CD4-positive, alpha-beta memory T cell (primary cell): ENCODE measurements at regions not wholly inside any gene's neighbourhood (a gene's known extent, or its start where the extent isn't known, plus 50 kb on each side); places are given as distances from the start of the nearest gene placed in this dataset.

Experiments used
- CTCF ChIA-PET: fragments of 350-600 bp; sonication (Branson Sonifier 250); formaldehyde crosslinking; loops from one replicate; lab custom pipeline; 2021; ENCODE audit warnings: inconsistent platforms; ENCODE audit not compliant: partially characterized antibody; lab: Charles Lee
- POLR2A ChIA-PET: fragments of 350-600 bp; sonication (Branson Sonifier 250); formaldehyde crosslinking; loops from one replicate; lab custom pipeline; 2021; ENCODE audit not compliant: partially characterized antibody; lab: Charles Lee
- DNase-seq, 5 donors: peaks; one replicate each; pipeline versions ENCODE4 v3.0.0 to v3.0.0-alpha.2; 2020 to 2022; ENCODE audit warnings: mixed read lengths in 1 of 5
- H3K27ac ChIP-seq: one replicate; pipeline ENCODE4 v1.7.0; 2013; ENCODE audit warnings: low read depth, low read length
- H3K27me3 ChIP-seq: 2 replicates; pipeline ENCODE4 v1.7.0; 2013; ENCODE audit warnings: mild to moderate bottlenecking, low read length, moderate library complexity; ENCODE audit not compliant: insufficient read depth
- H3K36me3 ChIP-seq: 2 replicates; pipeline ENCODE4 v1.7.0; 2013; ENCODE audit warnings: mild to moderate bottlenecking, low read length, moderate library complexity; ENCODE audit not compliant: insufficient read depth
- H3K4me1 ChIP-seq: 2 replicates; pipeline ENCODE4 v1.7.0; 2013; ENCODE audit warnings: mild to moderate bottlenecking, low read length, moderate library complexity; ENCODE audit not compliant: insufficient read depth
- H3K4me3 ChIP-seq, 2 donors: one replicate each; pipeline ENCODE4 v1.7.0; 2013; ENCODE audit warnings: low read length in 2 of 2, mild to moderate bottlenecking in 1 of 2
- H3K9me3 ChIP-seq, 2 donors: one replicate each; pipeline ENCODE4 v1.7.0; 2013; ENCODE audit warnings: low read length in 2 of 2, control low read depth in 1 of 2; ENCODE audit not compliant: control insufficient read depth in 1 of 2
- H3K27ac Mint-ChIP-seq, 7 donors: one replicate each; pipeline ENCODE4 v1.8.0; 2020 to 2021; ENCODE audit warnings: mixed read lengths in 7 of 7, mild to moderate bottlenecking in 6 of 7, inconsistent platforms in 3 of 7, moderate library complexity in 3 of 7
- H3K27me3 Mint-ChIP-seq, 2 donors: one replicate each; pipeline ENCODE4 v1.8.0; 2020 to 2021; ENCODE audit warnings: mixed read lengths in 2 of 2
- H3K36me3 Mint-ChIP-seq, 2 donors: one replicate each; pipeline ENCODE4 v1.8.0; 2020 to 2021; ENCODE audit warnings: mixed read lengths in 2 of 2, inconsistent platforms in 1 of 2, mild to moderate bottlenecking in 1 of 2
- H3K4me1 Mint-ChIP-seq, 4 donors: one replicate each; pipeline ENCODE4 v1.8.0; 2020 to 2021; ENCODE audit warnings: mixed read lengths in 4 of 4, mild to moderate bottlenecking in 1 of 4
- H3K4me3 Mint-ChIP-seq, 8 donors: one replicate each; pipeline ENCODE4 v1.8.0; 2020 to 2021; ENCODE audit warnings: mixed read lengths in 8 of 8, mild to moderate bottlenecking in 7 of 8, moderate library complexity in 6 of 8, inconsistent platforms in 3 of 8
- H3K9me3 Mint-ChIP-seq, 8 donors: one replicate each; pipeline ENCODE4 v1.8.0; 2020 to 2021; ENCODE audit warnings: mixed read lengths in 8 of 8, mild to moderate bottlenecking in 5 of 8, inconsistent platforms in 3 of 8, moderate library complexity in 1 of 8
- intact Hi-C: fragments of 100-400 bp; cut with micrococcal nuclease; formaldehyde crosslinking; loops from one replicate; pipeline ENCODE4 v1.15.1; 2023

- CTCF ChIA-PET = no interaction called here
- H3K27me3 ChIP-seq = no peaks in the 10 kb centered on the region
- Mint-ChIP-seq H3K27ac (no peak overlapping the region), H3K4me1 (no peaks in the 10 kb centered on the region), H3K4me3 (no peak overlapping the region), H3K27me3 (no peaks in the 10 kb centered on the region), H3K36me3 (no peaks in the 10 kb centered on the region), H3K9me3 (peaks cover 0 to 12% (median 1%) of the 10 kb centered on the region in 8 donors)
- DNase-seq = no peak
- H3K4me1 ChIP-seq = no peaks in the 10 kb centered on the region
- H3K36me3 ChIP-seq = no peaks in the 10 kb centered on the region
- POLR2A ChIA-PET = no interaction called here
- intact Hi-C loops = no loop called here
- H3K4me3 ChIP-seq = no peak overlapping the region
- no peaks in the 10 kb centered on the region for H3K9me3 ChIP-seq
- H3K27ac ChIP-seq = no peak overlapping the region
These were observed 366.7 kb downstream of the GABRG2 start for GRCh38 chr5:162434281-162434680.

- no peak overlapping the region for H3K27ac Mint-ChIP-seq
- H3K4me3 Mint-ChIP-seq = no peak overlapping the region
- ChIA-PET POLR2A (no interaction called here), CTCF (no interaction called here)
- intact Hi-C loops = no loop called here
- no peaks in the 10 kb centered on the region for H3K4me1 Mint-ChIP-seq
- DNase-seq = no peak
- H3K27ac ChIP-seq = no peak overlapping the region
- no peaks in the 10 kb centered on the region for H3K4me1 ChIP-seq
- no peaks in the 10 kb centered on the region for H3K27me3 Mint-ChIP-seq
- no peaks in the 10 kb centered on the region for H3K36me3 Mint-ChIP-seq
- peaks cover 0 to 14% (median 2%) of the 10 kb centered on the region in 8 donors for H3K9me3 Mint-ChIP-seq
- H3K27me3 ChIP-seq = no peaks in the 10 kb centered on the region
- no peaks in the 10 kb centered on the region for H3K9me3 ChIP-seq
- no peaks in the 10 kb centered on the region for H3K36me3 ChIP-seq
- no peak overlapping the region for H3K4me3 ChIP-seq
These were observed 368.5 kb downstream of the GABRG2 start for GRCh38 chr5:162436055-162436454.

GRCh38 chr5:162444129-162444762 is 376.7 kb downstream of the GABRG2 start:
- Mint-ChIP-seq H3K4me1 (no peaks in the 10 kb centered on the region), H3K9me3 (peaks cover 0 to 9% (median 2%) of the 10 kb centered on the region in 8 donors), H3K4me3 (no peak overlapping the region), H3K27me3 (no peaks in the 10 kb centered on the region), H3K36me3 (no peaks in the 10 kb centered on the region), H3K27ac (no peak overlapping the region)
- no peaks in the 10 kb centered on the region for H3K36me3 ChIP-seq
- intact Hi-C loops = no loop called here
- DNase-seq = no peak
- H3K27ac ChIP-seq = no peak overlapping the region
- ChIA-PET POLR2A (no interaction called here), CTCF (no interaction called here)
- no peak overlapping the region for H3K4me3 ChIP-seq
- H3K27me3 ChIP-seq = no peaks in the 10 kb centered on the region
- H3K4me1 ChIP-seq = no peaks in the 10 kb centered on the region
- no peaks in the 10 kb centered on the region for H3K9me3 ChIP-seq

GRCh38 chr5:162456086-162456485 is 388.5 kb downstream of the GABRG2 start:
- intact Hi-C loops = no loop called here
- Histone ChIP-seq H3K36me3 (no peaks in the 10 kb centered on the region), H3K4me3 (no peak overlapping the region), H3K4me1 (no peaks in the 10 kb centered on the region), H3K27ac (no peak overlapping the region), H3K27me3 (no peaks in the 10 kb centered on the region), H3K9me3 (no peaks in the 10 kb centered on the region)
- ChIA-PET CTCF (no interaction called here), POLR2A (no interaction called here)
- H3K27ac Mint-ChIP-seq = no peak overlapping the region
- no peak overlapping the region for H3K4me3 Mint-ChIP-seq
- no peaks in the 10 kb centered on the region for H3K27me3 Mint-ChIP-seq
- no peaks in the 10 kb centered on the region for H3K4me1 Mint-ChIP-seq
- H3K36me3 Mint-ChIP-seq = no peaks in the 10 kb centered on the region
- peaks cover 2 to 43% (median 26%) of the 10 kb centered on the region in 8 donors for H3K9me3 Mint-ChIP-seq
- no peak for DNase-seq

GRCh38 chr5:162466011-162466410 is 398.4 kb downstream of the GABRG2 start:
- no peaks in the 10 kb centered on the region for H3K27me3 Mint-ChIP-seq
- CTCF ChIA-PET = no interaction called here
- intact Hi-C loops = no loop called here

GRCh38 chr5:162473041-162473714 is 405.6 kb downstream of the GABRG2 start:
- H3K4me1 Mint-ChIP-seq = no peaks in the 10 kb centered on the region
- POLR2A ChIA-PET = no interaction called here
- DNase-seq = no peak
- Histone ChIP-seq H3K36me3 (no peaks in the 10 kb centered on the region), H3K9me3 (no peaks in the 10 kb centered on the region), H3K4me1 (no peaks in the 10 kb centered on the region), H3K27ac (no peak overlapping the region), H3K27me3 (no peaks in the 10 kb centered on the region), H3K4me3 (no peak overlapping the region)
- peaks cover 0 to 11% (median 2%) of the 10 kb centered on the region in 8 donors for H3K9me3 Mint-ChIP-seq
- H3K4me3 Mint-ChIP-seq = no peak overlapping the region
- H3K36me3 Mint-ChIP-seq = no peaks in the 10 kb centered on the region
- H3K27ac Mint-ChIP-seq = no peak overlapping the region
- intact Hi-C loops = no loop called here
- no peaks in the 10 kb centered on the region for H3K27me3 Mint-ChIP-seq
- CTCF ChIA-PET = no interaction called here

More at GRCh38 chr5:162466011-162466410, 398.4 kb downstream of the GABRG2 start:
- Mint-ChIP-seq H3K9me3 (peaks cover 0 to 23% (median 11%) of the 10 kb centered on the region in 8 donors), H3K4me1 (no peaks in the 10 kb centered on the region), H3K36me3 (no peaks in the 10 kb centered on the region), H3K27ac (no peak overlapping the region), H3K4me3 (no peak overlapping the region)
- DNase-seq = no peak
- Histone ChIP-seq H3K4me1 (no peaks in the 10 kb centered on the region), H3K36me3 (no peaks in the 10 kb centered on the region), H3K4me3 (no peak overlapping the region), H3K27ac (no peak overlapping the region), H3K27me3 (no peaks in the 10 kb centered on the region), H3K9me3 (no peaks in the 10 kb centered on the region)
- POLR2A ChIA-PET = no interaction called here

- Mint-ChIP-seq H3K9me3 (peaks cover 0 to 10% (median 1%) of the 10 kb centered on the region in 8 donors), H3K36me3 (no peaks in the 10 kb centered on the region)
These were observed 406.7 kb downstream of the GABRG2 start for GRCh38 chr5:162474239-162474638.

More at GRCh38 chr5:162474239-162474638, 406.7 kb downstream of the GABRG2 start:
- Mint-ChIP-seq H3K4me1 (no peaks in the 10 kb centered on the region), H3K27me3 (no peaks in the 10 kb centered on the region), H3K27ac (no peak overlapping the region), H3K4me3 (no peak overlapping the region)
- H3K36me3 ChIP-seq = no peaks in the 10 kb centered on the region
- ChIA-PET POLR2A (no interaction called here), CTCF (no interaction called here)
- no peak overlapping the region for H3K4me3 ChIP-seq
- H3K27ac ChIP-seq = no peak overlapping the region
- no peaks in the 10 kb centered on the region for H3K9me3 ChIP-seq
- DNase-seq = no peak
- H3K27me3 ChIP-seq = no peaks in the 10 kb centered on the region
- no peaks in the 10 kb centered on the region for H3K4me1 ChIP-seq
- intact Hi-C loops = no loop called here
